DMS114 treated with DMSO at 0.1 percent for 48 hours (cell line): ENCODE measurements at regions not wholly inside any gene's neighbourhood (a gene's known extent, or its start where the extent isn't known, plus 50 kb on each side); places are given as distances from the start of the nearest gene placed in this dataset.
"Not testable (repeated sequence)": the region's sequence is repeated elsewhere in the genome, so short reads cannot be mapped to it uniquely, and the experiment has no call there.

Source experiments
- DNase-seq: peaks from one replicate; lab custom pipeline; 2025; ENCODE audit not compliant: unreplicated experiment; lab: John Stamatoyannopoulos, UW

GRCh38 chr12:34402228-34402898 lies 380.1 kb downstream of the ALG10 start:
- no peak for DNase-seq

DNA sequence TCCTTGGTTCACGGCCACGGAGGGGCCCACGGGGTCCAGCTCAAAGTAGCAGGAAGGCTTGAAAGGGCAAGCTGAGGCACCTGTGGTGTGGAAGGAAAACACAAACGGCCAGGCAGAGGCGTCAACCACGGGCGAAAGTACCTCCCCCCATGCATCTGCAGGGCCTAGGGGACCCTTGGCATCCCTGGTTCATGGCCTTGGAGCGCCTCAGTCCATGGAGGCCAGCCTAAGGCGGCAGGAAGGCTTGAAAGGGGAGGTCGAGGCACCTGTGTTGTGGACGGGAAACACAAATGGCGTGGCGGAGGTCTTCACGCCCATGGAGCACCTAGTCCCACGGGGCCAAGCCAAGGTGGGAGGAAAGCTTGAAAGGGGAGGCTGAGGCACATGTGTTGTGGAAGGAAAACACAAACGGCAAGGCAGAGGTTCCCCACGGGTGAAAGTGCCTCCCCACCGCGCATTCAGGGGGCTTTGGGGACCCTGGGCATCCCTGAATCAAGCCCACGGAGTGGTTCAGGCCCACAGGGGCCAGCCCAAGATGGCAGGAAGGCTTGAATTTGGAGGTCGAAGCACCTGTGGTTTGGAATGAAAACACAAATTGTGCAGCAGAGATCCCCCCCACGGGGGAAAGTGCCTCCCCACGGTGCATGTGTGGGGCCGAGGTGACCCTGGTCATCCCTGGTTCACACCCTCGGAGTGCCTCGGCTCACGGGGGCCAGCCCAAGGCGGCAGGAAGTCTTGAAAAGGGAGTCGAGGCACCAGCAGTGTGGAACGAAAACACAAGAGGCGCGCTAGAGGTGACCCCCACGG lies 380.8 kb downstream of the ALG10 start:
- DNase-seq, result no peak

- DNase-seq, result no peak
Observed at GRCh38 chr12:34403706-34404376, 381.5 kb downstream of the ALG10 start.

DNA sequence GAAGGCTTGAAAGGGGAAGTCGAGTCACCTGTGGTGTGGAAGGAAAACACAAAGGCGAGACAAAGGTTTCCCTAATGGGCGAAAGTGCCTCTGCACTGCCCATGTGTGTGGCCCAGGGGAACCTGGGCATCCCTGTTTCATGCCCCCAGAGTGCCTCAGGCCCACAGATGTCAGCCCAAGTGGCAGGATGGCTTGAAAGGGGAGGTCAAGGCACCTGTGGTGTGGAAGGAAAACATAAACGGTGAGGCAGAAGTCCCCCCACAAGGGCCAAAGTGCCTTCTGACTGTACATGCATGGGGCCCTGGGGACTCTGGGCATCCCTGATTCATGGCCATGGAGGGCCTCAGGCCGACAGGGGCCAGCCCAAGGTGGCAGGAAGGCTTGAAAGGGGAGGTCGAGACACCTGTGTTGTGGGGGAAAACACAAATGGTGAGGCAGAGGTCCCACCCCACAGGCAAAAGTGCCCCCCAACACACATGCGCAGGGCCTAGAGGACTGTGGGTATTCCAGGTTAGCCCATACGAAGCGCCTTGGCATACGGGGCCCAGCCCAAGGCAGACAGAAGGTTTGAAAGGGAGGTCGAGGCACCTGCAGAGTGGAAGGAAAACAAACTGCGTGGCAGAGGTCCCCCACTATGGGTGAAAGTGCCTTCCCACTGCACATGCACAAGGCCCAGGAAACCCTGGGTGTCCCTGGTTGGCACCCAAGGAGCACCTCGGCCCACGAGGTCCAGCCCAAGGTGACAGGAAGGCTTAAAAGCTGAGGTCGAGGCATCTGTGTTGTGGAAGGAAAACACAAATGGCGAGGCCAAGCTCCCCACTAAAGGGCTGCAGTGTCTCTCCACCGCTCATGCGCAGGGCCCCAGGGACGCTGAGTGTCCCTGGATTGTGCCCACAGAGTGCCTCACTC lies 382.3 kb downstream of the ALG10 start:
- no peak for DNase-seq

GRCh38 chr12:34405286-34406227 lies 383.3 kb downstream of the ALG10 start:
- no peak for DNase-seq

GRCh38 chr12:34406228-34406995 lies 384.1 kb downstream of the ALG10 start:
- DNase-seq, result no peak

DNA sequence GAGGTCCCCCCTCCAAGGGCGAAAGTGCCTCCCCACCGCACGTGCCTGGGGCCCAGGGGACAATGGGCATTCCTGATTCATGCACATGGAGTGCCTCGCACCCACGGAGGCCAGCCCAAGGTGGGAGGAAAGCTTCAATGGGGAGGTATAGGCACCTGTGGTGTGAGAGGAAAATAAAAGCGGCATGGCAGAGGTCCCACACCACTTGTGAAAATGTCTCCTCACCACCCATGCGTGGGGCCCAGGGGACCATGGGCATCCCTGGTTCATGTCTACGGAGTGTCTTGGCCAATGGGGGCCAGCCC lies 384.7 kb downstream of the ALG10 start:
- DNase-seq, result no peak

GRCh38 chr12:34407813-34408212 lies 385.5 kb downstream of the ALG10 start:
- no peak for DNase-seq

DNA sequence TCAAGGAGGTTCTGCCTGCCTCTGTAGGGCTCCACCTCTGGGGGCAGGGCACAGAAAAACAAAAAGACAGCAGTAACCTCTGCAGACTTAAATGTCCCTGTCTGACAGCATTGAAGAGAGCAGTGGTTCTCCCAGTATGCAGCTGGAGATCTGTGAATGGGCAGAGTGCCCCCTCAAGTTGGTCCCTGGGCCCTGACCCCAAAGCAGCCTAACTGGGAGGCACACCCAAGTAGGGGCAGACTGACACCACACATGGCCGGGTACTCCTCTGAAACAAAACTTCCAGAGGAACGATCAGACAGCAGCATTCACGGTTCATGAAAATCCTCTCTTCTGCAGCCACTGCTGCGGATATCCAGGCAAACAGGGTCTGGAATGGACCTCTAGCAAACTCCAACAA lies 409.2 kb downstream of the ALG10 start:
- not testable (repeated sequence) for DNase-seq
